OCI-LY7 (cell line): ENCODE measurements at regions not wholly inside any gene's neighbourhood (a gene's known extent, or its start where the extent isn't known, plus 50 kb on each side); places are given as distances from the start of the nearest gene placed in this dataset.

ENCODE experiments used
- BruUV-seq: library from RNA; stranded (reverse); fragments of 400-500 nt; replicated peaks from 2 replicates; lab custom pipeline; 2021; lab: Mats Ljungman, UMichigan
- CTCF ChIA-PET: fragments of 300-600 bp; sonication (Branson Sonifier 250); formaldehyde crosslinking; loops from one replicate; lab custom pipeline; 2022; ENCODE audit warnings: antibody characterized with exemption; ENCODE audit not compliant: unreplicated experiment; lab: Charles Lee
- POLR2A ChIA-PET: fragments of 300-600 bp; sonication (Branson Sonifier 250); formaldehyde crosslinking; loops from one replicate; lab custom pipeline; 2022; ENCODE audit warnings: antibody characterized with exemption; lab: Charles Lee
- DNase-seq: peaks from one replicate; pipeline ENCODE4 v3.0.0-alpha.2; 2015; ENCODE audit warnings: low spot score
- H2AFZ ChIP-seq: fragments of 200-600 bp; sonication (generic), shearing (Covaris generic); 2 replicates; pipeline ENCODE4 v1.6.1; 2014; ENCODE audit warnings: mild to moderate bottlenecking, antibody characterized with exemption, low read length, moderate library complexity
- H3K27ac ChIP-seq: fragments of 200-600 bp; sonication (generic); 2 replicates; pipeline ENCODE4 v1.5.1; 2014; ENCODE audit warnings: mixed run types, low read depth, mild to moderate bottlenecking, moderate library complexity, low read length, inconsistent platforms; ENCODE audit not compliant: poor library complexity, severe bottlenecking
- H3K36me3 ChIP-seq: fragments of 200-600 bp; sonication (generic); 2 replicates; pipeline ENCODE4 v1.6.1; 2014; ENCODE audit warnings: mild to moderate bottlenecking, antibody characterized with exemption, low read length, moderate library complexity, mixed read lengths; ENCODE audit not compliant: insufficient read depth
- H3K4me1 ChIP-seq: fragments of 200-600 bp; sonication (generic); 2 replicates; pipeline ENCODE4 v1.5.1; 2014; ENCODE audit warnings: mild to moderate bottlenecking, low read length; ENCODE audit not compliant: insufficient read depth, poor library complexity, severe bottlenecking
- H3K4me2 ChIP-seq: fragments of 200-600 bp; sonication (generic); 2 replicates; pipeline ENCODE4 v1.6.1; 2014; ENCODE audit warnings: mild to moderate bottlenecking, low read length
- H3K4me3 ChIP-seq: fragments of 200-600 bp; sonication (generic); 2 replicates; pipeline ENCODE4 v1.5.1; 2014; ENCODE audit warnings: mild to moderate bottlenecking, low read depth, low read length; ENCODE audit not compliant: poor library complexity, severe bottlenecking
- H3K79me2 ChIP-seq: fragments of 200-600 bp; sonication (generic); 2 replicates; pipeline ENCODE4 v1.6.1; 2016; ENCODE audit warnings: low read depth, mild to moderate bottlenecking, low read length, moderate library complexity, mixed read lengths; ENCODE audit not compliant: insufficient read depth
- H3K9me2 ChIP-seq: fragments of 200-600 bp; sonication (generic); 2 replicates; pipeline ENCODE4 v1.6.1; 2016; ENCODE audit warnings: mild to moderate bottlenecking, low read length, mixed read lengths; ENCODE audit not compliant: insufficient read depth
- H3K9me3 ChIP-seq: fragments of 200-600 bp; sonication (generic); 2 replicates; pipeline ENCODE4 v1.6.1; 2014; ENCODE audit warnings: mild to moderate bottlenecking, mixed run types, low read length, mixed read lengths
- H4K20me1 ChIP-seq: fragments of 200-600 bp; sonication (generic); 2 replicates; pipeline ENCODE4 v1.6.1; 2014; ENCODE audit warnings: mild to moderate bottlenecking, antibody characterized with exemption, low read length, moderate library complexity, mixed read lengths; ENCODE audit not compliant: insufficient read depth
- EZH2phosphoT487 ChIP-seq: fragments of 200-600 bp; sonication (generic); IDR thresholded peaks from 2 replicates; pipeline ENCODE4 v1.6.1; 2018; ENCODE audit warnings: low read depth, borderline replicate concordance, mild to moderate bottlenecking, mixed run types, antibody characterized with exemption, low read length, moderate library complexity, mixed read lengths
- intact Hi-C: fragments of 100-400 bp; cut with micrococcal nuclease; formaldehyde crosslinking; loops from one replicate; pipeline ENCODE4 v1.10.0; 2022; ENCODE audit not compliant: unreplicated experiment
- TF ChIP-seq, protein P1 (sequence below): fragments of 200-600 bp; sonication (generic); conservative IDR thresholded peaks from 2 replicates; pipeline ENCODE4 v1.5.1; 2014; ENCODE audit warnings: mild to moderate bottlenecking, antibody characterized with exemption, low read length, moderate library complexity, mixed read lengths

DNA sequence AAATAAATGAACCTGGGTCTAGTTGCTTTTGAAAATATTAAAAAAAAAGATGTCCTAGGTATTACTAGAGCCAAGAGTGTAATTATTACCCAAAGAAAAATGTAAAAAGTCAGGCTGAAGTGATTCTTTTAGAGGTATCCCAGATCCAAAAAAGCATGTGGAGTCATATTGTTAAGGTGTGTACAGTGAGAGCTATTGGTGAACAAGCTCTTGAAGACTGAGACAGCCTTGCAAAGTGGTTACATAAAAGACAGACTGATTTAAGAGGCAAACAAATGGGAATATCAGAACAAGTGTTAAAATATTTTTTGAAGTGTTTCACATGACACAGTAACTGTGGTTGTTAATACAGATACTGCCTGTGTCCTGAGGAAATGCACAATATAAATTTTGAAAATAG lies 624.5 kb downstream of the PLOD2 start:
- ChIA-PET CTCF (no interaction called here), POLR2A (no interaction called here)
- Histone ChIP-seq H3K4me1 (no peaks in the 10 kb centered on the region), H2AFZ (no peak overlapping the region), H3K4me3 (no peak overlapping the region), H4K20me1 (no peaks in the 10 kb centered on the region), H3K27ac (no peak overlapping the region), H3K4me2 (no peak overlapping the region), H3K9me2 (no peaks in the 10 kb centered on the region), H3K79me2 (no peaks in the 10 kb centered on the region), H3K36me3 (no peaks in the 10 kb centered on the region), H3K9me3 (no peaks in the 10 kb centered on the region)
- TF ChIP-seq, protein P1, sequence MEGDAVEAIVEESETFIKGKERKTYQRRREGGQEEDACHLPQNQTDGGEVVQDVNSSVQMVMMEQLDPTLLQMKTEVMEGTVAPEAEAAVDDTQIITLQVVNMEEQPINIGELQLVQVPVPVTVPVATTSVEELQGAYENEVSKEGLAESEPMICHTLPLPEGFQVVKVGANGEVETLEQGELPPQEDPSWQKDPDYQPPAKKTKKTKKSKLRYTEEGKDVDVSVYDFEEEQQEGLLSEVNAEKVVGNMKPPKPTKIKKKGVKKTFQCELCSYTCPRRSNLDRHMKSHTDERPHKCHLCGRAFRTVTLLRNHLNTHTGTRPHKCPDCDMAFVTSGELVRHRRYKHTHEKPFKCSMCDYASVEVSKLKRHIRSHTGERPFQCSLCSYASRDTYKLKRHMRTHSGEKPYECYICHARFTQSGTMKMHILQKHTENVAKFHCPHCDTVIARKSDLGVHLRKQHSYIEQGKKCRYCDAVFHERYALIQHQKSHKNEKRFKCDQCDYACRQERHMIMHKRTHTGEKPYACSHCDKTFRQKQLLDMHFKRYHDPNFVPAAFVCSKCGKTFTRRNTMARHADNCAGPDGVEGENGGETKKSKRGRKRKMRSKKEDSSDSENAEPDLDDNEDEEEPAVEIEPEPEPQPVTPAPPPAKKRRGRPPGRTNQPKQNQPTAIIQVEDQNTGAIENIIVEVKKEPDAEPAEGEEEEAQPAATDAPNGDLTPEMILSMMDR, result no peak
- no peak for TF ChIP-seq EZH2phosphoT487
- no peak for DNase-seq
- intact Hi-C loops, result no loop called here
- no TSS peak for BruUV-seq

DNA sequence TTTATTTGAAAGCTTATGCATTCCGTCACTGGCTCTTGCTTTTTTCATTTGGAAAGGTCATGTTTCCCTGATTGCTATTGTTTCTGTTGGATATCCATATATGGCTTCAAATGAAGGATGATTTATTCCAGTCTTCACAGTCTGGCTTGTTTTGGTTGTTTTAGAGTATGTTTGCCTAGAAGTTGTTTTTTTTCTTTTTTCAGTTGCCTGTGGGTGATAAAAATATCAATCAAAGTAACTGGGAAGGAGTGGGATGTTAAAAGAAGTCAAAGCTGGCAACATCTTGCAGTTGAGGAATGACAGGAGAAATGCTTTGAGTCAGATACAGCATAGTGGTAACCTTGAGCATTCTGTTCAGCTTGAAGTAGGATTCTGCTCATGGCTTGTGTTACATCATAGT lies 610.5 kb downstream of the PLOD2 start:
- no peaks in the 10 kb centered on the region for H3K79me2 ChIP-seq
- no peak overlapping the region for H3K4me3 ChIP-seq
- intact Hi-C loops, result no loop called here
- H3K9me2 ChIP-seq, result no peaks in the 10 kb centered on the region
- TF ChIP-seq, protein P1, result no peak
- TF ChIP-seq EZH2phosphoT487, result no peak
- no peak overlapping the region for H3K4me2 ChIP-seq
- H2AFZ ChIP-seq, result no peak overlapping the region
- no peak overlapping the region for H3K27ac ChIP-seq
- POLR2A ChIA-PET, result interaction anchor here (0.7 to 1.2 kb wide), 3 partner anchors 13 to 45 kb away, joined by 3 to 4 read pairs (median 4); no protein-coding TSS in a partner anchor
- CTCF ChIA-PET, result no interaction called here
- no peaks in the 10 kb centered on the region for H4K20me1 ChIP-seq
- H3K4me1 ChIP-seq, result no peaks in the 10 kb centered on the region
- no peaks in the 10 kb centered on the region for H3K36me3 ChIP-seq
- no peak for DNase-seq
- no TSS peak for BruUV-seq
- H3K9me3 ChIP-seq, result no peaks in the 10 kb centered on the region

DNA sequence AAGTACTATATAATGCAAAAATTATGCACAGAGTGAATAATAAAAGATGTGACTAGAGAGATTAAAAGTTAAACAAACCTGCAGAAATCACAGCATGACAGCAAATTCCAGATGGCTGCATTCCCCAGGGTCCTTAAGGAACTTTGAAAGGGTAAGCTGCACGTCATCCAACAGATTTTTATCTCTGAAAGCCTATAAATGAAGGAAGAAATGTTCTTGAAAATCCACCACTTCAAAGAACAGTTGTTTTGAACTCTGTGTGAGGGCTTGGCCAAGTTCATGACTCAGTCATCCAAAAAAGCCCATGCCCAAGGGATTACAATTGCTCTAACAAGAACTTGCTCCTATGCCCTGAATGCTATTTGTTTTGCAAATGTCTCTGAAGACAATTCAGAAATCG lies 603.6 kb downstream of the PLOD2 start:
- Histone ChIP-seq H3K4me2 (no peak overlapping the region), H4K20me1 (no peaks in the 10 kb centered on the region), H3K4me3 (no peak overlapping the region), H3K9me3 (no peaks in the 10 kb centered on the region), H3K9me2 (no peaks in the 10 kb centered on the region), H3K4me1 (no peaks in the 10 kb centered on the region), H3K27ac (no peak overlapping the region), H3K79me2 (no peaks in the 10 kb centered on the region), H2AFZ (no peak overlapping the region), H3K36me3 (no peaks in the 10 kb centered on the region)
- TF ChIP-seq, protein P1, result no peak
- no peak for TF ChIP-seq EZH2phosphoT487
- no TSS peak for BruUV-seq
- intact Hi-C loops, result no loop called here
- CTCF ChIA-PET, result no interaction called here
- DNase-seq, result no peak
- POLR2A ChIA-PET, result no interaction called here
